HG03575 (cell line): ENCODE measurements at regions not wholly inside any gene's neighbourhood (a gene's known extent, or its start where the extent isn't known, plus 50 kb on each side); places are given as distances from the start of the nearest gene placed in this dataset.
A peak's percentile ranks its signal among the peaks of the same experiment; 100 is the strongest.

Experiments
- ATAC-seq: cut with Tn5 transposase; IDR thresholded peaks from one replicate; pipeline ENCODE4 v1.9.1; 2021; ENCODE audit not compliant: unreplicated experiment, insufficient number of reproducible peaks, low FRiP score; ENCODE audit errors: extremely low read depth

DNA sequence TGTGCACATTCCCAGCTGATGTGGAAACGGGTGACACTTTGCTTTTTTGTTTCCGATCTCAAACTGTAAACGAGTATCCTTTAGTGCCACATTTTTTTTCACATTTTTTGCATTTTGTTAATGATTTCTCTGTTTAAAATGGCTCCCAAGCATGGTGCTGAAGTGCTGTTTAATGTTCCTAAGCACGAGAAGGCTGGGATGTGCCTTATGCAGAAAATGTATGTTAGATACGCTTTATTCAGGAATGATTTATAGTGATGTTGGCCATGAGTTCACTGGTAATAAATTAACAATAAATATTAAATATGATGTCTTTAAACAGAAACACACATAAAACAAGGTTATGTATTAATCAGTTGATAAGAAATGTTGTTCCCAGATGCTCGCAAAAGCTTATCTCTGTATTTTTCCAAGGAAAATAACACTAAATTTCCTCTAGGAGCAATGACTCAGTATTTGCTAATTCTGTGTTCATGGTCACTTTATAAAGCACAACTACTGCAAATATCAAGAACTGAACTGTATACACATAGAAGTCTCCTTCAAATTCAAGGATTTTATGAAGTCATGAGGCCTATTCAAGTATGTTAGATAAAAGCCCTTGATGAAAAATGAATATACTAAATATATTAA lies 305.9 kb upstream of the SMIM30 start:
- ATAC-seq = no peak

DNA sequence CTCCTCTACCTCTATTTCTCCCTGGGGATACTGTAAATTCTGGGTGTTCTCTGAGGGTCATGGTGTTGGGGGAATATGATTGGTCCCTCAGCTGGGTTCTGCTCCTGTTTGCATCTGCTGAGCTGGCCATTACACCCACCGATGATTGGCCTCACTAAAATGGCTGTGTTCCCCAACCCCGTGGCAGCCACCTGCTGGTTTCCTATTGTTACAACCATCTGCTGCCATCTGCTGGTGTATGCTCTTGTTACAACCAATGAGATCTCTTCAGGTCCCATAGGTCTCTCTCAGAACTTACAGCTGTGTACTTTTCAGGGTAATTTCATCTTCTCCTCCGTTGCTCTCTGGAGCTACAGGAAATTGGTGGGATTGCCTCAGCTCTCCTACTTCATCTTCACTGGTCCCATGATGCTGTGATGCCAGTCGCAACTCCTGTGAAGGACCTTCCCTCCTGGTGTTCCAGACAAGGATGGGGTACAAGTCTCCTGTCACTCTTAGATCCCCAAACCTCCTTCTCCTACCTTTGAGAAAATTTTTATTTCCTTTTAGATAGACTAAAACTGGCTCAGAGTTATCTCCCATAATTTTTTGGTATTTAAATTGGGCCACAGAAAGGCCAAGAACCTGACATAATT lies 303.5 kb upstream of the SMIM30 start:
- ATAC-seq = peak; percentile 97

DNA sequence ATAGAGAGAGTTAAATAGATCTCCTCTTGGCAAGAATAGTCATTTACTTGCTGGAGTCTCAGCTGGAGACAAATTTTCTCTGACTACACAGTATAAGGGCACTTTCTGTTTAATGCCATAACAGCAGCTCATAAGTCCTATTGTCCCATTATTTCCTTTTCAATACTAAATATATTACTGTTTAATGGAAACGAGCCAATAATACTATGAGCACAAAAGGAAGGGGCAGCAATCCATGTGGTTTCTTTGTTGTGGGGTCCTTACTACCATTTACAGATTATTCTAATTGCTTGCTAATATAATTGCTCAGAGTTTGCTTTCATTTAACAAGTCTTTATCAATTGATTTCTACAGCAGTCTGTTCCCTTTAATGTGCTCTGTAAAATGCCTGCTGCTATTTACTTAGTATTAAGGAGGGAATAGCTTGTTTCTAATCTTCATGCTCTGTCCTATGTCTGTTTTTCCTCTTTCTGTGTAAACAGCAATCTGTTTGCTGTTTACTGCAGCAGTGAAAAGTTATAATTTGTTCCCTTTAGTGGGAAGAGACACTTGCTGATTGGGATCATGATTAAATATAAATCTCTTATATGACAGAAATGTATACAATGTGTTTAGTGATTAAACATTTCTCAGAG lies 296.2 kb upstream of the SMIM30 start:
- no peak for ATAC-seq

DNA sequence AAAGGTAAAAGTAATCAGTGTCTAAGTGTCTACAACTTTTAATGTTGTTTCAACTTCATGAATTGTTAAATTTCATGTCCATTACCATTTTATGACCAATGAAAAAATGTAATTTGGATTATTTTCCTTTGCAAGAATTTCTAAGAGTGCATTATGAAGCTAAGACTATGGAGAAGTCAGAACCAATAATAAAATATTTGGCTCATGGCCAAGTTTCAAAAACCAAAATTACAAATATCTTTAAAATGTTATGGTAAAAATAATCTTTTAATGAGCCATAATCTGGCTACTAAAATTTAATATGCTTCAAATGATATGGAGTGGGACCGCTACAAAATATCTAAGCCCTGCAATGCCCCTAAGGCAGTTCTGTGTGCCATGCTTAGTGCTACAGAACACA lies 294.1 kb upstream of the SMIM30 start:
- ATAC-seq = no peak

DNA sequence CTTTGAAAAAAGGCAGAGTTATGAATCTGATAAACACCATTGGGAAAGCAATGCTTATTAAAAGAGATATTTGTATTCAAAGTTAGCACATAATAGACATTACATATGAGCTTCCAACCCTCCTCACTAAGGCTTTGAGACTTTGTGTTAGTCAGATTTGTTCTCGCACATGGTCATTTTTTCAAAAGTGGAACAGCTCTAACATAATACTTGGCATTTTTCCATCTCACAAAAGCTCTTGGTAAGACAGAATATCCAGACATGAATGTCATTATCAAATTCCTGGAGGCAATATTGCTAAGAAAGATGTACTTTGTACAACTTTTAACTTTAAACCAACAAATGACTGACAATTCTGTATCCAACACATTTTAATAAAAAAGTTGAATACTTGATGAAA lies 292.4 kb upstream of the SMIM30 start:
- ATAC-seq = no peak

DNA sequence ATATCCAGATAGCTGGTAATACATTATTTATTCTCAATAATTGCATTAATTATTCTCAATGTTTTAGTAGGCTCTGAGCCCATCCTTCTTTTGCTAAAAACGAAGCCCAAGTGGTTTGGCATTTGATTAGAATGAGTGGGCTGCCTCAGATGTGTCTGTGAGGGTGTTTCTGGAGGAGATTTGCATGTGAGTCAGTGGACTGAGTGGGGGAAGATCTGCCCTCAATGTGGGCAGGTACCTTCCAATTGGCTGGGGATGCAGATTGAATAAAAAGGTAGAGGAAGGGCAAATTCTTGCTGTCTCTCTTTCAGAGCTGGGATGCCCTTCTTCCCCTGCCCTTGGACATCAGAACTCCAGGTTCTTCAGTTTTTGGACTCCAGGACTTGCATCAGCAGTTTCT lies 290.6 kb upstream of the SMIM30 start:
- no peak for ATAC-seq

DNA sequence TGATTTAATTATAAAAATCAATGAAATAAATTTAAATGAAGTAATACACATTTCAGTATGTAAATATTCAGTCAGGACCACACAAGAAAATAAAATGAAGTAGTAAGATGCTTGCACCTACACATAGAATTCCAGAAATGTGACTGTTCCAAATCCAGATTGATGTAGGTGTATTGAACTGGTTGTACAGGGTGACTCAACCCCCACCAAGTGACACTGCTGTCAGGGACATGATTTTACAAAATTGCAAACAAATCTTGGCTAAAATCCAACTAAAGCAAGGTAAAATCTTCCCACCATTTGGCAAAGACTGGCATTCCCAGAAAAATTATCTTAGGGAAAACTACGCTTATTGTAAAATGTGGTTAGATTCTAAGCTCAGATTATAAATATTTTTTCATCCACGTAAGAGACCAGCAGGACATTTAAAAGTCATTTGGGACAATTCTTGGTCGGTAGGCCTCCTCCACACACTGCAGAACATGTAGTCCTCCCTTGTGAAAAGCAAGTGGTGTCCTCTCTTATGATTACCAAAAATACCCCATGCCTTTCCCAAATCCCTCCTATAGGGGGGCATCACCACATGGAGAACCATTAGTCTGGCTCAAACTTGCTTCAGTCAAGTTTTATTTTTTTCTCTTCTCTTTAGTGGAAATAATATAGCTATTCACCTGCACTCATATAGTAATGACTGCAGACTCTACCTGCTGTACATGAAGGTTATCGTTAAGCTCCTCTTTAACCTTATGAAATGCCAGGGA lies 287.1 kb upstream of the SMIM30 start:
- no peak for ATAC-seq

DNA sequence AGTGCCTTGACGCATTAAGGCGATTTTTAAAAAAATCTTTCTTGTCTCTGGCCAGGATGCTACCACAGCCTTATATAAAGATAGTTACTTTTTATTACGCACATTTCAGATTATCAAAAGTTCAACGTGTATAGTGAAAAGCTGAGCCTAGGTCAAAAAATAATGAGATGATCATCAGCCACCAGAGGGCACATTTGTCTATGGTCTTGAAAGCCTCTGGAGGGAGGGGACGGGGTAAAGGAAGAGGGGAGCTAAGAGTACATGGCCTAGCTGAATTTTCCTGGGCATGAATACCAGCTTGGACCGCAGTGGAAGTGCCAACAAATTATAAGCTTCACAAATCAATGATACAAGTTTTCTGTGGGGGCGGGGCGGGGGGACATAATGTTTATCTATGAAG lies 285.9 kb upstream of the SMIM30 start:
- no peak for ATAC-seq

DNA sequence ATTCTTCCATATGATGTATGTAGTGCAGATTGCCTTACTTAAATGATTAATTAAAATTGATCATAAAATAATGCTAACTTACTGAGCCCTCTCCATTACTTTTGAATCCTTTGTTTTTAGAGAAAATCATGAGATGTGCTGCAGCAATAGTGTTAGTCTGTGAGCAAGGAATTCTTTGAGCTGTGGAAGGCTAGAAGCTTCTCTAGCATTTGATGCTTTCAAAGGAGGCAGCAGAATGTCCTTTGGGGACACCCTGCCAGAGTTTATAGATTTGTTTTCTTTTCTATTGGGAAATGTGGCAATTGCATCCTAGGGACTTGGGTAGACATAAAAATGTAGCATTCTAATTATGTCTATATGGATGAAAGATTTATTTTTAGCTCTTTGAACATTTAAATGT lies 284.1 kb upstream of the SMIM30 start:
- ATAC-seq = no peak

DNA sequence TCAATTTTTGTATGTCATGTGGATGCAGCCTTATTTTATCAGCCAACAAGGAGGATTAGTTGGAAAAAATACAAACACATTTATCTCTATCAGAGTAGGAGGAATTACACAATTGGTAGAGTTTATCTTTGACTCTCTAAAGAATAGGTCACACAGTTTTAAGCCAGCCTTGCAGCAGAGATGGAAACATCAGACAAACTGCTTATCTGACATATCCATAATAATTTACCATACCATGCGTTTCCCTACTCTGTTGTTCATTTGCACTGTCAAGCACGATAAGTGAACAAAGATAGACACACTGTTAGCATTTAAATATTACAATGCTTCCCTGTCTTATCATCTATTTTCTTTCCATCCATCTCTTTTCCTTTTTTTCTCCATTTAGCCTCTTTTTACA lies 283.7 kb upstream of the SMIM30 start:
- no peak for ATAC-seq

DNA sequence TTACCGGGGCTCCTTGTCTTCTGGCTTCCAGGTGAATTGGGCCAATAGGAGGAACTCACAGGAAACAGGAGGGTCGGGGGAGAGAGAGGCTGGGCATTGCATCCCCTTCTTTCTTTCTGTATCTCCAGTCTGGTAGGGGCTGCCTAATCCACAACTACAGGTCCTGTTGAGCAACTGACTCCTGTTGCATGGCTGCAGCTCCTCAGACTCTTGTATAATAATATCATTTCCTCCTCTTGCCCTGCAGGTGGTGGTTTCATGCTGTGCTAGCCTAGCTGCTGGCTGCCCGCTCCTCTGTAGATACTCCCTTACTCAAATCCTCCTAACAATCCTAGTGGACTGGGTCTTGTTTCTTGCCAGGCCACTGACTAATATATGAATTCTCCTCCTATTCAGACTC lies 276.5 kb upstream of the SMIM30 start:
- ATAC-seq = no peak

DNA sequence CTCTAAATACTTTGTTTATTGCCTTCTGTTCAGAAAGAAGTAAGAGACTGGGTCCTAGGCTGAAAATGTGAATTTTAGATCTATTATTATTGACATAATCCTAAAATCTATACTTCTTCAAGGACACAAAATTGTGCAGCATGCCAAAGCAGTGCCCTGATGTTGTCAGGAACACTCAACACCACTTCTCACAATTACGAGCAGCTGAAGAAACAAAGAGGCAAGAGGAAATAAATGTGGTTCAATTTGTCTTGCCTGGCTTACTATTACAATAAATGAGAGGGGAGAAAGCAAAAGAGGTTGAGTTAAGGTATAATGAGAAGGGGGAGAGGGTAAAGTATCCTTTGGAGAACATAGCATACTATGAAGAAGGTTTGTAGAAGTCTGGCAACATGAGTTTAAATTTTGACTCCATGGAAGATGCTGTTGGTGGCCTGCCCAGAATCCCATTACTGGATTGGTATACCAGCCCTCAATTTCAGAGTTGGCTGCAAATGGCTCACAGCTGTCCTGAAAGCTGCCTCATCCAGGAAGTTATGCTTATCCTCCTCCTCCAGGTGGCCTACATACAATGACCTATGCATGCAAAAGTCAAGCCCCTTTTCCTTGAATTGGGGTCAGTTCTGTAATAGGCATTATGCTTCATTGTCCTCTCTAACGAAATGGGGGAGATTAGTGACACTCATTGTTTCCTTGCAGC lies 274.6 kb upstream of the SMIM30 start:
- no peak for ATAC-seq

DNA sequence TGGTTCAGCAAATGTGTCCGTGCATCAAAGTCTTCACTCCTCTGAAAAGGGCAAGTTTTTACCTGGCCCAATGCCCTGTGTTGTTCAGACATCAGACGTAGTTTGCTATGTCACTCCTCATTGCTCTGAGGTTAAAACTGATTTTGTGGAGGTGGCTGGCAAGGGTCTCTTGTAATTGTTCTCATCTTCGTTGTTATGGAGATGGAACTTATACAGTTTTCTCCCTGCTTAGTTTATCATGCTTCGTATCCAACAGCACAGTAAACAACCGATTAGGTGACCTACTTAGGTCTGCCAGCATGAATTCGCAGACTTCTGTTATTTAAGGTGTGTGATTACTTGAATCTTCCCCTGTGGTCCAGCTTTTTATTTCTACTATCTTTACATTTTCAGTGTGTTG lies 274.1 kb upstream of the SMIM30 start:
- ATAC-seq = no peak

DNA sequence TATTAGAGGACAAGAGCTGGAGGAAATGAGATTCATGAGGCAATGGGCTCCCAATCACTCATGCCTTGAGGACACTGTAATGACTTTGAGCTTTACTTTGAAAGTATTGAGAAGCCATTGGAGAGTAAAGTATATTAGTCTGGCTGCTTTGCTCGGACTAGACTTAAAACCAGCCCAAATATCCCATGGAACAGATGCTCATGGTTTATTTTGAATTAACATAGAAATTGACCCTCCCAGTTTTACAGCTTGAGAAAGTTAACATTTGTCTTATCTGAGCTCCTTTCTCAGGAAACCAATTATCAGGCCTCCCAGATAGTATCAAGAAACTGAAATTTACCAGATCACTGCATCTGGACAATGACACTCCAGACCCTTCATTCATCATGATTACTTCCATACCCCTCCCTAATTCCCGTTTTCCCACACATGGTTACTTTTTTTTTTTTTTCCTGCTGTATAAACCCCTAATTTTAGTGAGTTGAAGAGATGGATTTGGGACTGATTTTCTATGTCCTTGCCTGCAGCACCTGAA lies 270.8 kb upstream of the SMIM30 start:
- ATAC-seq = no peak

DNA sequence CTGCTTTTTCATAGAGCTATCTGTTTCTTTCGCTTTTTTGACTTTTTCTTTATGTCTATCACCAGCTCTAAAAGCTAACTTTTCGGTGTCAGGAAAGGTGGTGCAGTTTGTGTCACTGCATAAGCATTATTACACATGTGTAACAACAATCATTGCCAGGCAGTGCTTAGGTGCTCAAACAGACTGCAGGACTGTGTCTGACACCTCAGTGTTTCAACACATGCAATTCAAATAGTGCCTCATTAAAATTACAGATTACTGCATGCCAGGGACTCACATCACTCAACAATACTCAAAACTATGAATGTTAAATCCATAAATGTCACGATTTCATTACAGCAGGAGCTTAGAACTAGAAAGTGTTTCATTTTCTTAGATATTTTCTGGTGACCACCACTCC lies 265.3 kb upstream of the SMIM30 start:
- ATAC-seq = no peak

DNA sequence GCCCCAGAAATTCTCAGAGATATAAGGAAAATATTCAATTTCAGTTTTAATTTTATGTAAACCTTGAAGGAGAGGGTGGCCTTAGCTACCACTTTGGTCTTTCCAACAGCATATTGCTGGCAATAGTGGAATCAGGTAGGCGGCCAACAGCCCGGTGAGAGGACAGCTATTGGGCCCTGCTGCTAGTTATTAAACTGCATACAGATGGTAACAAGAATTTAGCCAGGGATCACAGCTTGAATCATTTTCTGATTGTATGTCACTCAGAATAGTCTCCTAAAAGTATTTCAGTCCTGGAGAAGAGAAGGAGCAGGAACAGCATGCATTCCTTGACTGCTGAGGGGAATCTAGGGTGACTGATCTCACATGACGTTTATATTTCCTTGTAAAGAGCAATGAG lies 261.4 kb upstream of the SMIM30 start:
- no peak for ATAC-seq

DNA sequence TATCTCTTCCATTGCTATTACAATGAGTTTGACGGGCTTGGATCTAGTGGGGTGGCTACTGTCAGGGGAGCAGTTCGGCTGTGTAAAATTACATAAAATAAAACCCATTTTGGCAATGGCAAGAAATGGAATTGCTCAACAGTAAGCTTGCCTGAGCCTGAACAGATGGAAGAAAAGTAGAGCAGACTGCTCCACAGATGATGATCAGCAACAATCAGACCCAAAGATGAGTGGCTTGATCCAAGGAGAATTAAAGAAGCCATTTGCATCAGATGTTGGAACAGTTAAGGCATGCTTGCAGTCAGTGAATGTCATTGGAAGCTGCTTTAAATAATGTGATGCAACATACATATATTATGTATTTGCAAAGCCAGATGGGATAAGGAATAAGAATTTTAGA lies 256.6 kb upstream of the SMIM30 start:
- no peak for ATAC-seq

DNA sequence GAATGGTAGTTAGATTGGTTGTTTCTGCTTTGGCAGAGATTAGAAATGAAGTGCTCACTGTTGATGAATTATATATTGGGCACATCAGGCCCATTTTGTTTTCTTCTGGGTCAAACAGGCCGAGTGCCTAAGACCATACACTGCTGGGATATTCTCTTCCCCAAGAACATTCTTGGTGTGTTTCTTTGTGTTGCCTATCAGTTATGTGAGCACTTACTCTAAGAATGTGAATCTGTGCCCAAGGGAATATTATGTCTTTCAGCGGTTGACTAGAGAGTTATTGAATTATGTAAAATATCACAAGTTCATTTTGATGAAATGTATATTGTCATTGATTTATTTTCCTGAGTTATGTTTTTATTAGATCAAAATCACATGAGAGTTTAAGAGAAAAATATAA lies 255.5 kb upstream of the SMIM30 start:
- ATAC-seq = no peak

DNA sequence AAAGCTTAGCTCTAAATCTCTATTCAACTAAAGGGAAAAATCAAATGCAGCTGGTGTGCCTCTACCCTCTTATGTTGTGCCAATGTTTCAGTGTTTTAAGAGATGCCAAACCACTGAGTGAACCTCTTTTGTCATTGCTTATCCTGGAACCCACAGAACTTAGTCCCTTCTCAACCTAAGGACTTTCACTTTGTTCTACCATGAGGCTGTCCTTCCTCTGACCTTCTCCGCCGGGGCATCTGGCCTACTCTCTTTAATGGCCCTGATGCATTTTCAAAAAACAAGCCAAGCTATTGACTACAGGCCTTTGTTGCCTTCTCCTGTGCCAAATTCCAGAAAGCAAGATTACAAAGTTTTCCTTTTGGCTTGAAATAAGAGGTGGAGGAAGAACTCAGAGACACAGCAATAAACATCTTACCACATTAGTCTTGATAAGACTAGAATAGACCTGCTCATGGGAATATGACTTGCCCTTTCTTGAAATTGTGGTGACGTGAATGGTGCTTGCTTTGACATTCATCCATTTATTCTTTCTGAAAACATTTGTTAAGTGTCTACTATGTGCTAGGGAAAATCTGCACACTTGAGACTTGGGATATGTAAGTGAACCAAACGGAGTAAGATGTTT lies 253.2 kb upstream of the SMIM30 start:
- no peak for ATAC-seq
